Endothelial cell of umbilical vein (primary cell): ENCODE measurements at regions not wholly inside any gene's neighbourhood (a gene's known extent, or its start where the extent isn't known, plus 50 kb on each side); places are given as distances from the start of the nearest gene placed in this dataset.

ENCODE experiments used
- BruUV-seq: library from RNA; stranded (reverse); fragments of 400-500 nt; replicated peaks from 2 replicates; lab custom pipeline; 2021; lab: Mats Ljungman, UMichigan
- CTCF ChIA-PET: fragments of 300-600, 350-600 bp; sonication (Branson Sonifier 250); formaldehyde crosslinking; loops from one replicate; lab custom pipeline; 2021; ENCODE audit warnings: antibody characterized with exemption, inconsistent platforms; lab: Charles Lee
- POLR2A ChIA-PET: fragments of 300-600, 350-600 bp; sonication (Branson Sonifier 250); formaldehyde crosslinking; loops from one replicate; lab custom pipeline; 2021; ENCODE audit warnings: antibody characterized with exemption, inconsistent platforms; lab: Charles Lee
- DNase-seq: peaks from one replicate; pipeline ENCODE4 v3.0.0-alpha.2; 2011; ENCODE audit warnings: low read depth, low spot score
- FAIRE-seq: peaks from 2 replicates; lab custom pipeline; 2011; peaks lifted over from hg19 to GRCh38; lab: Jason Lieb, UNC
- H2AFZ ChIP-seq: 2 replicates; pipeline ENCODE4 v1.6.0; 2012; ENCODE audit warnings: low read depth, low read length, control low read depth, inconsistent platforms
- H3K27ac ChIP-seq: 2 replicates; pipeline ENCODE4 v1.5.1; 2011; ENCODE audit warnings: low read depth, mild to moderate bottlenecking, control low read depth, low read length, moderate library complexity; ENCODE audit not compliant: insufficient read depth
- H3K27me3 ChIP-seq, 2 experiments: 2 replicates each; pipeline versions ENCODE4 v1.6.0 to v1.6.1; 2011; ENCODE audit warnings: low read length in 2 of 2, mixed read lengths in 1 of 2; ENCODE audit not compliant: control insufficient read depth in 2 of 2, insufficient read depth in 2 of 2
- H3K36me3 ChIP-seq, 2 experiments: 2 replicates in 1 of 2; 3 replicates in 1 of 2; pipeline ENCODE4 v1.5.1; 2011; ENCODE audit warnings: low read length in 2 of 2, mild to moderate bottlenecking in 1 of 2, moderate library complexity in 1 of 2; ENCODE audit not compliant: control insufficient read depth in 2 of 2, insufficient read depth in 2 of 2; ENCODE audit errors: extremely low read depth in 1 of 2
- H3K4me1 ChIP-seq: 3 replicates; pipeline ENCODE4 v1.5.1; 2011; ENCODE audit warnings: mild to moderate bottlenecking, low read length; ENCODE audit not compliant: control insufficient read depth, insufficient read depth; ENCODE audit errors: extremely low read depth
- H3K4me2 ChIP-seq: 2 replicates; pipeline ENCODE4 v1.6.1; 2011; ENCODE audit warnings: low read length, control low read depth, mixed read lengths; ENCODE audit not compliant: insufficient read depth
- H3K4me3 ChIP-seq, 3 experiments: fragments of 200-600 bp in 1 of 3; sonication (generic), shearing (Covaris generic) in 1 of 3; replicated peaks in 1 of 3; 2 replicates each; pipeline ENCODE4 v1.5.1; 2011 to 2016; ENCODE audit warnings: control low read depth in 3 of 3, low read length in 3 of 3, mild to moderate bottlenecking in 2 of 3, inconsistent platforms in 1 of 3, low read depth in 1 of 3, moderate library complexity in 1 of 3; ENCODE audit not compliant: insufficient read depth in 1 of 3
- H3K79me2 ChIP-seq: 2 replicates; pipeline ENCODE4 v1.6.0; 2012; ENCODE audit warnings: low read length, inconsistent platforms; ENCODE audit not compliant: control insufficient read depth, insufficient read depth
- H3K9ac ChIP-seq: replicated peaks from 2 replicates; pipeline ENCODE3; 2011; ENCODE audit warnings: low read length, control low read depth; ENCODE audit not compliant: insufficient read depth; ENCODE audit errors: extremely low read depth
- H3K9me1 ChIP-seq: replicated peaks from 3 replicates; pipeline ENCODE4 v1.6.0; 2011; ENCODE audit warnings: mild to moderate bottlenecking, low read length; ENCODE audit not compliant: control insufficient read depth, insufficient read depth; ENCODE audit errors: extremely low read depth
- H3K9me3 ChIP-seq: replicated peaks from 2 replicates; pipeline ENCODE4 v1.5.1; 2012; ENCODE audit warnings: low read length, inconsistent platforms; ENCODE audit not compliant: control insufficient read depth, insufficient read depth
- H4K20me1 ChIP-seq: replicated peaks from 2 replicates; pipeline ENCODE3; 2011; ENCODE audit warnings: mild to moderate bottlenecking, low read length; ENCODE audit not compliant: control insufficient read depth, insufficient read depth; ENCODE audit errors: extremely low read depth
- CTCF ChIP-seq, 2 donors: IDR thresholded peaks; 1 replicate in 1 of 2; 2 replicates in 1 of 2; pipeline ENCODE4 v1.5.1; 2011; ENCODE audit warnings: low read length in 2 of 2, mild to moderate bottlenecking in 2 of 2, moderate library complexity in 2 of 2, control low read depth in 1 of 2, inconsistent platforms in 1 of 2, low read depth in 1 of 2; ENCODE audit not compliant: insufficient read depth in 1 of 2; ENCODE audit errors: extremely low read depth in 1 of 2
- EZH2 ChIP-seq: IDR thresholded peaks from 2 replicates; pipeline ENCODE4 v1.6.1; 2012; ENCODE audit warnings: borderline replicate concordance, low read depth, mild to moderate bottlenecking, moderate library complexity, low read length, inconsistent platforms; ENCODE audit not compliant: severe bottlenecking
- FOS ChIP-seq: IDR thresholded peaks from 2 replicates; pipeline ENCODE4 v1.6.1; 2011; ENCODE audit warnings: mild to moderate bottlenecking, low read length, moderate library complexity, borderline replicate concordance; ENCODE audit not compliant: insufficient read depth
- GATA2 ChIP-seq: IDR thresholded peaks from 2 replicates; pipeline ENCODE4 v1.7.0; 2011; ENCODE audit warnings: low read depth, mild to moderate bottlenecking, moderate library complexity, mixed read lengths, low read length; ENCODE audit not compliant: insufficient read length, insufficient read depth
- JUN ChIP-seq: IDR thresholded peaks from 2 replicates; pipeline ENCODE4 v1.6.1; 2011; ENCODE audit warnings: borderline replicate concordance, low read depth; ENCODE audit not compliant: insufficient read length, insufficient read depth
- MAX ChIP-seq: IDR thresholded peaks from 2 replicates; pipeline ENCODE4 v1.6.1; 2011; ENCODE audit not compliant: insufficient read depth, insufficient read length
- POLR2AphosphoS5 ChIP-seq: IDR thresholded peaks from 2 replicates; pipeline ENCODE4 v1.6.1; 2012; ENCODE audit warnings: low read depth, mild to moderate bottlenecking, control low read depth, low read length, moderate library complexity; ENCODE audit not compliant: insufficient read depth
- dilution Hi-C: fragments of 300-500 bp; cut with MboI; formaldehyde crosslinking; loops from one replicate; pipeline ENCODE4 v1.15.0; 2019; ENCODE audit warnings: low sequenced_read_pairs; ENCODE audit not compliant: extremely low pct_ligation_motif_present
- intact Hi-C: fragments of 100-400 bp; cut with micrococcal nuclease; formaldehyde crosslinking; loops from one replicate; pipeline ENCODE4 v1.10.0; 2022

- dilution Hi-C loops (no loop called here), intact Hi-C loops (no loop called here)
- CTCF ChIA-PET, result no interaction called here
- Histone ChIP-seq H3K4me1 (no peaks in the 10 kb centered on the region), H3K9me1 (no peaks in the 10 kb centered on the region), H3K27me3 (peaks cover 2 to 6% of the 10 kb centered on the region in 2 experiments), H3K9ac (no peak overlapping the region), H3K27ac (no peak overlapping the region), H3K9me3 (no peaks in the 10 kb centered on the region), H4K20me1 (no peaks in the 10 kb centered on the region), H3K4me3 (no peak overlapping the region), H3K4me2 (no peak overlapping the region), H3K36me3 (no peaks in the 10 kb centered on the region), H3K79me2 (no peaks in the 10 kb centered on the region), H2AFZ (no peak overlapping the region)
- TF ChIP-seq FOS (no peak), MAX (no peak), EZH2 (no peak), CTCF (IDR thresholded peaks at IDR 0.05; ENCODE audit: extremely low read depth in 1 of 2, insufficient read depth in 1 of 2, low read depth in 1 of 2, low read length in 2 of 2) (no peak), GATA2 (no peak), JUN (no peak), POLR2AphosphoS5 (no peak)
- FAIRE-seq (no peak), DNase-seq (no peak)
- POLR2A ChIA-PET, result no interaction called here
- no TSS peak for BruUV-seq
Observed at GRCh38 chr1:213572912-213573647, 414.7 kb upstream of the PROX1 start.
